ENCODE measurements at regions not wholly inside any gene's neighbourhood (a gene's known extent, or its start where the extent isn't known, plus 50 kb on each side); places are given as distances from the start of the nearest gene placed in this dataset.

- no peak for TF ChIP-seq POLR2A (IDR thresholded peaks at IDR 0.05)
- TF ChIP-seq CTCF (IDR thresholded peaks at IDR 0.05): no peak
Observed at GRCh38 chr3:188055388-188055787, 98.6 kb upstream of the LPP start.
